SU-DHL-6 (cell line): ENCODE measurements at regions not wholly inside any gene's neighbourhood (a gene's known extent, or its start where the extent isn't known, plus 50 kb on each side); places are given as distances from the start of the nearest gene placed in this dataset.
A peak's percentile ranks its signal among the peaks of the same experiment; 100 is the strongest.

ENCODE experiments used
- CTCF ChIP-seq: fragments of 200-600 bp; sonication (generic); IDR thresholded peaks from one replicate; pipeline ENCODE4 v1.5.1; 2017; ENCODE audit warnings: antibody characterized with exemption, mild to moderate bottlenecking, low read length, moderate library complexity; ENCODE audit not compliant: insufficient read depth, poor library complexity, severe bottlenecking
- EZH2phosphoT487 ChIP-seq: fragments of 200-600 bp; sonication (generic), shearing (Covaris generic); conservative IDR thresholded peaks from 2 replicates; pipeline ENCODE4 v1.6.1; 2018; ENCODE audit warnings: mild to moderate bottlenecking, antibody characterized with exemption, low read length, moderate library complexity, mixed read lengths

DNA sequence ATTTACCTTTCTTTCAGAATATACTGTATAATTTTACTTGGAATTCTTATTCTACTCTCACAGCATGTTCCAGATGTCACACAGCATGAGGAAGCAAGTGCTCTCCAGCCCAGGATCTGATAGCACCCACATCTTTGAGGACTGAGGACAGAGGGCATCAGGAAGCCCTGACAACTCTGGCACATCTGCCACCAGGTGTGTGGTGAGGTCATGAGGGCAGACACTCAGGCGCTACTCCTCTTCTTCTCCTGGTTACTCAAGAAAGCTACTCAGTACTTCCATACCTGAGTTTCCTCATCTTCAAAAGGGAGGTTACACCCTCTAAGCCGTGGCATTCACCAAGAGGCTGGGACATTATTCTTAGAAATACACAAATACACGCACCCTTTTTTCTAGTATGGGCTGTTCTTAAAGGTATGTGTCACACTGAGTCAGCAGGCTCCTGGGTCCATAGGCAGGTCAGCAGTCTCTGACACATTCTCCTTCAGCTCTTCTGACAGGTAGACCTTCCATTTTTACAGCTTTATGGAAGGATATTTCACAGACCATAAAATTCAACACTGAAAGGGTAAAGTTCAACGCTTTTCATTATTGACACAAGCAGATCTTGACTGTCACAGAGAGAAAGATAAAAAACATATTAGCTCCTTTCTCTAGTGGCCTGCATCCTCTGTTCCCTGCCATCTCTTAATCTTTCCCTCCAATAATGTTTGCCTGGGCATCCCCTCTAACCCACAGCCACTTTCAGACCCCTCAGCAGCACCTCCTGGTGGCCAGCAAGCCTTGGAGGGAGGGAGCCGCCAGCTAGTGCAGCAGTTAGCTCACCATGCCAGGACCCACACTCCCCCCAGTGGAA is 103.2 kb upstream of the TJP1 start:
- TF ChIP-seq CTCF (peak; percentile 89), EZH2phosphoT487 (no peak)
